ENCODE measurements at regions not wholly inside any gene's neighbourhood (a gene's known extent, or its start where the extent isn't known, plus 50 kb on each side); places are given as distances from the start of the nearest gene placed in this dataset.
"Not testable (repeated sequence)": the region's sequence is repeated elsewhere in the genome, so short reads cannot be mapped to it uniquely, and the experiment has no call there.

DNA sequence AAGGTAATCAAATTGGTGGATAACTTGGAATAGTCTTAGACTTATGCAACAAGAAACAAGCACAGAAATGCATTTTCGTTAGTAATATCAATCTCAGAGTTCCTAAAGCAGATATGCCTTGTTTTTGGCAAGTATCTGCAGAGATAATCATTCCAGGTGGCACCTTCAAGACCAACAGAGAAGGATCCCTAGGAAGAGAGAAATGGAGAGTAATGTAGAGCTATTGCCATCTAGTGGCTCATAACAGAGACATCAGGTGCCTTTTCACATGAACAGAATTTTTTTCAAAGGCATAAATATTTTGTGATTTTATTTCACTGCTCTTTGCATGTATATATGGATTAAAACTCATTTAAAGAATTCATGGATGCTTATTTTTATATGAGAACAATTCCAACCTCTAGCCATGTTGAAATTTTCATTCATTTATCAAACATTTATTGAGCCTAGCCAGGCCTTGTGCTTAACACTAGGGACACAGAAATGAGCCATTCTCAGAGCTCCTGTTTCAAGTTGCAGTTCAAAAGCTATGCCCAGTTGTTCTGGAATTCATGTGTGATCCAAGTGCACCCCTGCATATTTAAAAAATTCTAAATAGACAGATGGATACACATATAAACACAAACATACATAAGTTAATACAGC is 117.5 kb upstream of the OR13F1 start:
- no peak overlapping the region for H3K4me3 ChIP-seq (ENCODE audit: control insufficient read depth, low read depth, low read length)
- DNase-seq (ENCODE audit: low read depth), result peak; percentile 57
- TF ChIP-seq, protein P1, sequence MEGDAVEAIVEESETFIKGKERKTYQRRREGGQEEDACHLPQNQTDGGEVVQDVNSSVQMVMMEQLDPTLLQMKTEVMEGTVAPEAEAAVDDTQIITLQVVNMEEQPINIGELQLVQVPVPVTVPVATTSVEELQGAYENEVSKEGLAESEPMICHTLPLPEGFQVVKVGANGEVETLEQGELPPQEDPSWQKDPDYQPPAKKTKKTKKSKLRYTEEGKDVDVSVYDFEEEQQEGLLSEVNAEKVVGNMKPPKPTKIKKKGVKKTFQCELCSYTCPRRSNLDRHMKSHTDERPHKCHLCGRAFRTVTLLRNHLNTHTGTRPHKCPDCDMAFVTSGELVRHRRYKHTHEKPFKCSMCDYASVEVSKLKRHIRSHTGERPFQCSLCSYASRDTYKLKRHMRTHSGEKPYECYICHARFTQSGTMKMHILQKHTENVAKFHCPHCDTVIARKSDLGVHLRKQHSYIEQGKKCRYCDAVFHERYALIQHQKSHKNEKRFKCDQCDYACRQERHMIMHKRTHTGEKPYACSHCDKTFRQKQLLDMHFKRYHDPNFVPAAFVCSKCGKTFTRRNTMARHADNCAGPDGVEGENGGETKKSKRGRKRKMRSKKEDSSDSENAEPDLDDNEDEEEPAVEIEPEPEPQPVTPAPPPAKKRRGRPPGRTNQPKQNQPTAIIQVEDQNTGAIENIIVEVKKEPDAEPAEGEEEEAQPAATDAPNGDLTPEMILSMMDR (conservative IDR thresholded peaks at IDR 0.05; ENCODE audit: control insufficient read depth, insufficient read depth, low read depth, low read length), result peak; percentile 77

DNA sequence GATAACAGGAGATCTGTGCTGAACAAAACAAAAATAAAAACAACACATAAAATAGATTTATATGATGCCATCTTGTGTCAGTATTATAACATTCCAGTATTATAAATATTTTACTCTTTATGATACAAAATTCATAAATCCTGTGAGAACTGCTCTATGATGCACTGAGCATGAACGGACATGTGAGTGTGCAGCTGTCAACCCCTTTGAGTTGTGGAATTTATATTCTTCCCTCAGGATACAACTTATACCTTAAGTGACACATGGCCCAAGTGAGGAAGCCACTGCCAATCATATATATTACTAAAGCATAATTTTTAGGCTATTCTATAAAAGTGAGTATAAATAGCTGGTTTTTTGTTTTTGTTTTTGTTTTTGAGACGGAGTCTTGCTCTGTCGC is 116.0 kb upstream of the OR13F1 start:
- H3K4me3 ChIP-seq (ENCODE audit: control insufficient read depth, low read depth, low read length), result no peak overlapping the region
- TF ChIP-seq, protein P1 (conservative IDR thresholded peaks at IDR 0.05; ENCODE audit: control insufficient read depth, insufficient read depth, low read depth, low read length), result no peak
- no peak for DNase-seq (ENCODE audit: low read depth)

DNA sequence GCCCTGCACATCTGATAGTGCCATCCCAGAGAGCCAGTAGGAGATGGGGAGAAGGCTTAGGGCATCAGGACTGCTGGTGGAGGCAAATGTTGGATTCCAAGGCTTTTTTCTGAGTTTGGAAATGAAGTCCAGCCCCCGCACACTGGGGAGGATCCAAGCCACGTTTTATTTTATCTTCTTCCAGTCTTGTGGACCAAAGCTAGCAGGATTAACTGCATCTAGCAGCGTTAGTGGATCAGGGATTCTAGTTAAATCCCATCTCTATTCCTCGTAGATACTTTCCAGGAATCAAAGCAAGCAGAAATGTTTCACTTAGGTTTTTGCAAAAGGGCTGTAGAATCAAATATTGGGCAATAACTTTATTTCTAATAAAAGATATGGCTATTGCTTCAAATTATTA is 114.7 kb upstream of the OR13F1 start:
- DNase-seq (ENCODE audit: low read depth), result no peak
- TF ChIP-seq, protein P1 (conservative IDR thresholded peaks at IDR 0.05; ENCODE audit: control insufficient read depth, insufficient read depth, low read depth, low read length), result no peak

DNA sequence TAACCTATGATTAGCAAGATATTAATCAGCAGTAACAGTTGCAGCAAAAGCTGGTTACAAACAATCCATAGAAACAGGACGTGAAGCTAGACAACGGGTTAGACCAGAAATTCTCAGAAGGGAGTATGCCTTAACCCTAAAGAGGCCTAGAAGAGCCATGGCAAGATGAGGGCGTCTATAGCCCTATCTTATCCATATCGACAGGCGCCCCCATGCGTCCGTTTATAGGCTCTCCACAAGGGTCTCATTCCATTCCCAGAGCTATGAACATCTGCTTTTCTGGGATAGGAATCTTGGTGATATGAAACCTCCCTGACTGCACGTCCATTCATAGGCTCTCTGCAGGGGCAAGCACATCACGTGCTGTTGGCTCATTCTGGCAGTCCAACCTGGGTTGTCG is 109.2 kb upstream of the OR13F1 start:
- TF ChIP-seq, protein P1 (conservative IDR thresholded peaks at IDR 0.05; ENCODE audit: control insufficient read depth, insufficient read depth, low read depth, low read length), result peak; percentile 2
- DNase-seq (ENCODE audit: low read depth), result peak; percentile 3
- H3K4me3 ChIP-seq (ENCODE audit: control insufficient read depth, low read depth, low read length), result not testable (repeated sequence)

More for the DNA sequence above, 114.7 kb upstream of the OR13F1 start:
- no peak overlapping the region for H3K4me3 ChIP-seq (ENCODE audit: control insufficient read depth, low read depth, low read length)

DNA sequence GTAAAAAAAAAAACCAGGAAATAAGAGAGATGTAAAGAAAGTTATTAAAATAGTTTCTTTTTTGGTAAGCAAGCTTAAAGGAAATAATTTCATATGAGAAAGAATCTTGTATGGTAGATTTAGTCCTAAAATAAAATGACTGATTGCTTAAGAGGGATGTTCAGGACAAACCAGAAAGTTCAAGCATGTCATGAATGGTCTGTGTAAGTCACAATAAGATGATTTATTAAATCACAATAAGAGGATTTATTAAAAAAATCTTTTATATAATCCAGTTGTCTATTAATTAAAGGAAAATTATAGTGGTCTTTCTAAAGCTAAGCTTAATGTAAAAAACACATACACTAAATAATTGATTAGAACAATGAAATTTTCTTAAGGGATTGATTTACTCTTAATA is 91.8 kb upstream of the OR13F1 start:
- H3K4me3 ChIP-seq (ENCODE audit: control insufficient read depth, low read depth, low read length), result no peak overlapping the region
- peak; percentile 16 for DNase-seq (ENCODE audit: low read depth)
- TF ChIP-seq, protein P1 (conservative IDR thresholded peaks at IDR 0.05; ENCODE audit: control insufficient read depth, insufficient read depth, low read depth, low read length), result no peak

DNA sequence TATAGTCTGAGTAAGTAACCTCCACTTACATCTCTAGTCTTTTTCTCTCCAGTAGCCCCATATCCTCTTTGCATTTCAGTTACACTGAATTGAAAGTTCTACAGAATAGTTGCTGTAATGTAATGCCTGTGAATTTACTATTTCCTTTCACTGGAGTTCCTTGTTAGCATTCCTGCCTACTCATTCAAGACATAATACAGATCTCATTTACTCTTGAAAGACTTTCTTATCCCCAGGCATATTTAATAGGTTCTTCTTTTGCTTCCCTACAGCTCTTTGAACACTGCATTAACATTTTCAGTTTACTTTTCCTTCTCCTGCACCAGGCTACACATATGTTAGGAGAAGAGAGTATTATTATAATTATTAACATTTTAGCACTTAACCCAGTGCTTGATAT is 87.6 kb upstream of the OR13F1 start:
- H3K4me3 ChIP-seq (ENCODE audit: control insufficient read depth, low read depth, low read length), result no peak overlapping the region
- no peak for DNase-seq (ENCODE audit: low read depth)
- TF ChIP-seq, protein P1 (conservative IDR thresholded peaks at IDR 0.05; ENCODE audit: control insufficient read depth, insufficient read depth, low read depth, low read length), result no peak

DNA sequence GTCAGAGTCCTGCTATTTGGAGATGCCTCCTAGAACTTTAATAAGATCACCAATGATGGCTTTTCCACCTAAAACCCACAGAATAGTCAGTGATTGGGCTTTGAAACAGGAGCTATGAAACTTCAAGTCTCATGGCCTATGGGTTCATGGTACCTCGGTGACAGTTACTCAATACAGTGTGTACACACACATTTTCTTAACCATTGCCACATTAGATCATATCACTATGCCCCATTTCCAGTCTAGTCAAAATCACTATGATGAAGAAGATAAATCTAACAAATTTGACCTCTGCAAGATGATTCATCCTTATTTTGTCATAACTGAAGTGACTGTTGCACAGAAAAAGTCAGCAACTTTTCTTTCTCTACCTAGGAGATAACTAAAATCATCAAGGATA is 86.8 kb upstream of the OR13F1 start:
- no peak overlapping the region for H3K4me3 ChIP-seq (ENCODE audit: control insufficient read depth, low read depth, low read length)
- TF ChIP-seq, protein P1 (conservative IDR thresholded peaks at IDR 0.05; ENCODE audit: control insufficient read depth, insufficient read depth, low read depth, low read length), result no peak
- DNase-seq (ENCODE audit: low read depth), result no peak

All from fibroblast of mammary gland (primary cell).